Ishikawa (cell line): ENCODE measurements at regions not wholly inside any gene's neighbourhood (a gene's known extent, or its start where the extent isn't known, plus 50 kb on each side); places are given as distances from the start of the nearest gene placed in this dataset.
A peak's percentile ranks its signal among the peaks of the same experiment; 100 is the strongest.

Experiments
- CEBPB ChIP-seq: IDR thresholded peaks from 2 replicates; pipeline ENCODE4 v1.6.1; 2012
- CREB1 ChIP-seq: IDR thresholded peaks from 2 replicates; pipeline ENCODE4 v1.6.1; 2012; ENCODE audit warnings: low read depth
- EGR1 ChIP-seq: IDR thresholded peaks from 2 replicates; pipeline ENCODE4 v1.6.1; 2012
- EP300 ChIP-seq: IDR thresholded peaks from 2 replicates; pipeline ENCODE4 v1.6.1; 2012; ENCODE audit warnings: borderline replicate concordance
- FOXM1 ChIP-seq: IDR thresholded peaks from 2 replicates; pipeline ENCODE4 v1.6.1; 2012; ENCODE audit warnings: low read depth, borderline replicate concordance
- MAX ChIP-seq: IDR thresholded peaks from 2 replicates; pipeline ENCODE4 v1.6.1; 2012
- NFIC ChIP-seq: IDR thresholded peaks from 2 replicates; pipeline ENCODE4 v1.6.1; 2012
- RAD21 ChIP-seq: IDR thresholded peaks from 2 replicates; pipeline ENCODE4 v1.6.1; 2012; ENCODE audit warnings: low read depth
- REST ChIP-seq: IDR thresholded peaks from 2 replicates; pipeline ENCODE4 v1.6.1; 2012; ENCODE audit warnings: low read depth, mild to moderate bottlenecking
- TAF1 ChIP-seq: IDR thresholded peaks from 2 replicates; pipeline ENCODE4 v1.6.1; 2012; ENCODE audit warnings: low read depth, mild to moderate bottlenecking
- TCF12 ChIP-seq: IDR thresholded peaks from 2 replicates; pipeline ENCODE4 v1.6.1; 2012; ENCODE audit warnings: low read depth
- TEAD4 ChIP-seq: IDR thresholded peaks from 2 replicates; pipeline ENCODE4 v1.6.1; 2012
- YY1 ChIP-seq: IDR thresholded peaks from 2 replicates; pipeline ENCODE4 v1.6.1; 2012; ENCODE audit warnings: low read depth
- ZBTB7A ChIP-seq: IDR thresholded peaks from 2 replicates; pipeline ENCODE4 v1.6.1; 2012; ENCODE audit warnings: low read depth
- TF ChIP-seq, protein P1 (sequence below): IDR thresholded peaks from 2 replicates; pipeline ENCODE4 v1.6.1; 2012

GRCh38 chr2:21306235-21306634, 182.5 kb downstream of the TDRD15 start:
- TF ChIP-seq FOXM1, result no peak

- TF ChIP-seq CEBPB (no peak), TEAD4 (no peak), EGR1 (no peak), YY1 (no peak)
These were observed 183.3 kb downstream of the TDRD15 start for GRCh38 chr2:21307037-21307436.

- TF ChIP-seq TCF12 (no peak), TAF1 (no peak), TEAD4 (no peak), REST (no peak), RAD21 (no peak), YY1 (no peak), EGR1 (no peak), NFIC (no peak), CREB1 (no peak)
These were observed 186.7 kb downstream of the TDRD15 start for GRCh38 chr2:21310493-21310892.

DNA sequence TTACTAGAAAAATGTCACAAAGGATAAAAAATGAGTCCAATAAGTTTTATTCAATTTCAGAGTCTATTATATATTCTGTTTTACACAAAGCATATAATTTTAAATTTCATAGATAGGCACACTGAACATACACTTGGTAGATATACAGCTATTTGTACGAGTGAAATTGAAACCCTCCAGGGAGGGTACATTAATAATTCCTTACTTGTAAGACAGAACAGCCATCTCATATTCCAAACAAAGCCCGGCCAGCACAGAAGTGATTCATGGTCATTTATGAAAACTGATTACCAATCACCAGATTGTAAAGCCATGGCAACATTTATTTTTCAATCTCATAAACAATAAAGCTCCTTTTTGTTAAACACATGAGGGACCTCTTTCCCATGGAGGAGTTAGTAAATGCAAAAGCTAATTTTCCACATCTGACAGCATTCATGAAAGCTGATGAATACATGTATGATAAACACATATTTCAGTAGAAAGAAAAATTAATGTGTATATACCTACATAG, 190.6 kb downstream of the TDRD15 start:
- TF ChIP-seq ZBTB7A (no peak), CEBPB (no peak), TAF1 (no peak), YY1 (no peak), FOXM1 (no peak), EP300 (no peak), TCF12 (no peak), MAX (no peak), TEAD4 (no peak), NFIC (no peak), RAD21 (no peak), CREB1 (no peak), EGR1 (no peak), REST (no peak)
- TF ChIP-seq, protein P1, sequence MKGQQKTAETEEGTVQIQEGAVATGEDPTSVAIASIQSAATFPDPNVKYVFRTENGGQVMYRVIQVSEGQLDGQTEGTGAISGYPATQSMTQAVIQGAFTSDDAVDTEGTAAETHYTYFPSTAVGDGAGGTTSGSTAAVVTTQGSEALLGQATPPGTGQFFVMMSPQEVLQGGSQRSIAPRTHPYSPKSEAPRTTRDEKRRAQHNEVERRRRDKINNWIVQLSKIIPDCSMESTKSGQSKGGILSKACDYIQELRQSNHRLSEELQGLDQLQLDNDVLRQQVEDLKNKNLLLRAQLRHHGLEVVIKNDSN, result no peak

GRCh38 chr2:21317131-21317530, 193.4 kb downstream of the TDRD15 start:
- TF ChIP-seq YY1 (no peak), CREB1 (no peak), RAD21 (peak; percentile 55), TCF12 (no peak)

- TF ChIP-seq ZBTB7A, result no peak
These were observed 194.5 kb downstream of the TDRD15 start for GRCh38 chr2:21318263-21318662.

GRCh38 chr2:21326152-21326551, 202.4 kb downstream of the TDRD15 start:
- TF ChIP-seq TAF1 (no peak), CREB1 (no peak), REST (no peak), MAX (no peak), EGR1 (no peak), FOXM1 (no peak), TCF12 (no peak), YY1 (no peak), NFIC (no peak), RAD21 (no peak), EP300 (no peak), TEAD4 (no peak), CEBPB (no peak), ZBTB7A (no peak)
- TF ChIP-seq, protein P1, result no peak
